ENCODE measurements at regions not wholly inside any gene's neighbourhood (a gene's known extent, or its start where the extent isn't known, plus 50 kb on each side); places are given as distances from the start of the nearest gene placed in this dataset.
"Not testable (repeated sequence)": the region's sequence is repeated elsewhere in the genome, so short reads cannot be mapped to it uniquely, and the experiment has no call there.

- no peak for DNase-seq (ENCODE audit: low read depth)
Measured at GRCh38 chr1:228941666-228942065, 206.4 kb downstream of the RHOU start.

- no peak for DNase-seq (ENCODE audit: low read depth)
Measured at GRCh38 chr1:228943436-228943835, 208.2 kb downstream of the RHOU start.

- no peak for DNase-seq (ENCODE audit: low read depth)
Measured at GRCh38 chr1:228944296-228944695, 209.0 kb downstream of the RHOU start.

- no peak for DNase-seq (ENCODE audit: low read depth)
Measured at GRCh38 chr1:228944935-228945371, 209.7 kb downstream of the RHOU start.

GRCh38 chr1:228945885-228946284, 210.6 kb downstream of the RHOU start:
- no peak for DNase-seq (ENCODE audit: low read depth)

GRCh38 chr1:228949617-228950016, 214.3 kb downstream of the RHOU start:
- DNase-seq (ENCODE audit: low read depth), result not testable (repeated sequence)

- DNase-seq (ENCODE audit: low read depth), result no peak
Measured at GRCh38 chr1:228953207-228953606, 217.9 kb downstream of the RHOU start.

- DNase-seq (ENCODE audit: low read depth), result not testable (repeated sequence)
Measured at GRCh38 chr1:228953808-228954207, 218.5 kb downstream of the RHOU start.

- no peak for DNase-seq (ENCODE audit: low read depth)
Measured at GRCh38 chr1:228955691-228956090, 220.4 kb downstream of the RHOU start.

GRCh38 chr1:228956864-228957263, 221.6 kb downstream of the RHOU start:
- no peak for DNase-seq (ENCODE audit: low read depth)

- no peak for DNase-seq (ENCODE audit: low read depth)
Measured at GRCh38 chr1:228957535-228957934, 222.3 kb downstream of the RHOU start.

- DNase-seq (ENCODE audit: low read depth), result no peak
Measured at GRCh38 chr1:228958121-228958520, 222.8 kb downstream of the RHOU start.

GRCh38 chr1:228958741-228959140, 223.5 kb downstream of the RHOU start:
- DNase-seq (ENCODE audit: low read depth), result no peak

GRCh38 chr1:228960705-228961104, 225.4 kb downstream of the RHOU start:
- DNase-seq (ENCODE audit: low read depth), result no peak

- no peak for DNase-seq (ENCODE audit: low read depth)
Measured at GRCh38 chr1:228961511-228961910, 226.2 kb downstream of the RHOU start.

- DNase-seq (ENCODE audit: low read depth), result no peak
Measured at GRCh38 chr1:228963795-228964177, 228.5 kb downstream of the RHOU start.

GRCh38 chr1:228964178-228965089, 229.2 kb downstream of the RHOU start:
- DNase-seq (ENCODE audit: low read depth), result no peak

GRCh38 chr1:228968891-228969606, 233.8 kb downstream of the RHOU start:
- no peak for DNase-seq (ENCODE audit: low read depth)

- DNase-seq (ENCODE audit: low read depth), result no peak
Measured at GRCh38 chr1:228969953-228970800, 234.9 kb downstream of the RHOU start.

GRCh38 chr1:228972576-228972975, 237.3 kb downstream of the RHOU start:
- no peak for DNase-seq (ENCODE audit: low read depth)

GRCh38 chr1:228974273-228974672, 239.0 kb downstream of the RHOU start:
- DNase-seq (ENCODE audit: low read depth), result no peak

- DNase-seq (ENCODE audit: low read depth), result no peak
Measured at GRCh38 chr1:228975238-228975907, 240.1 kb downstream of the RHOU start.
